ENCODE measurements at regions not wholly inside any gene's neighbourhood (a gene's known extent, or its start where the extent isn't known, plus 50 kb on each side); places are given as distances from the start of the nearest gene placed in this dataset.

GRCh38 chr7:67608806-67609205 is 612.2 kb downstream of the TYW1 start:
- no peaks in the 10 kb centered on the region for H3K4me1 ChIP-seq (replicated peaks in 1 of 4; ENCODE audit: control insufficient read depth in 3 of 4, insufficient read depth in 4 of 4, low read length in 3 of 4)
- no peak overlapping the region for H2BK5ac ChIP-seq (ENCODE audit: low read depth, low read length)
- DNase-seq (ENCODE audit: low read depth in 1 of 2, low spot score in 2 of 2) (no peak), FAIRE-seq (no peak)
- no peak overlapping the region for H3K4ac ChIP-seq (replicated peaks; ENCODE audit: insufficient read length, low read depth, low read length)
- H3K27ac ChIP-seq (ENCODE audit: low read depth, low read length) = no peak overlapping the region
- no peak overlapping the region for H2BK20ac ChIP-seq (ENCODE audit: low read length)
- H3K27me3 ChIP-seq (replicated peaks in 1 of 4; ENCODE audit: control insufficient read depth in 3 of 4, extremely low read depth in 1 of 4, insufficient read depth in 3 of 4, low read length in 3 of 4) = no peaks in the 10 kb centered on the region; a peak in 1 of 7 replicates
- no peak overlapping the region for H2AFZ ChIP-seq (ENCODE audit: low read length)
- no peak overlapping the region for H2BK120ac ChIP-seq (replicated peaks; ENCODE audit: low read depth, low read length)
- H3K9me3 ChIP-seq (ENCODE audit: insufficient read depth in 2 of 2, low read depth in 1 of 2, low read length in 1 of 2) = peaks cover 0 to 10% of the 10 kb centered on the region in 2 experiments; a peak in 1 of 4 replicates
- 83% methylated on average over 3 of the region's 3 CpGs; no CpG with 5 or more reads in 1 of the 2 experiments for WGBS, 2 experiments (ENCODE audit: extremely low coverage in 1 of 2, insufficient coverage in 1 of 2, insufficient read length in 1 of 2, insufficient replicate concordance in 2 of 2, low coverage in 1 of 2, low lambda C conversion rate in 2 of 2, missing lambda C conversion rate in 1 of 2)
- POLR2A ChIA-PET (ENCODE audit: partially characterized antibody) = no interaction called here
- no peak overlapping the region for H2BK15ac ChIP-seq (ENCODE audit: low read length)
- CTCF ChIA-PET (ENCODE audit: partially characterized antibody) = interaction anchor here (0.6 to 2.3 kb wide), 4 partner anchors 12 to 1325 kb away, joined by 3 to 9 read pairs (median 4); no protein-coding TSS in a partner anchor
- no peaks in the 10 kb centered on the region for H3K79me1 ChIP-seq (ENCODE audit: low read depth, low read length)
- no peak overlapping the region for H3K18ac ChIP-seq (ENCODE audit: extremely low read depth, low read length)
- H3K14ac ChIP-seq (ENCODE audit: insufficient read length) = no peak overlapping the region
- no peak overlapping the region for H3K56ac ChIP-seq (replicated peaks; ENCODE audit: insufficient read length, low read depth, low read length)
- H4K8ac ChIP-seq (ENCODE audit: extremely low read depth, insufficient read depth, low read length) = no peak overlapping the region
- H4K5ac ChIP-seq (ENCODE audit: insufficient read length, low read depth, low read length) = no peak overlapping the region
- no peak overlapping the region for H2AK5ac ChIP-seq (ENCODE audit: low read depth, low read length)
- H3K36me3 ChIP-seq (ENCODE audit: control insufficient read depth in 2 of 4, insufficient read depth in 4 of 4, low read length in 3 of 4) = no peaks in the 10 kb centered on the region
- no peak overlapping the region for H3K4me2 ChIP-seq (ENCODE audit: insufficient read depth in 1 of 2, low read depth in 2 of 2, low read length in 2 of 2)
- TF ChIP-seq E2F6 (IDR thresholded peaks at IDR 0.05) (no peak), CTCF (IDR thresholded peaks at IDR 0.05; ENCODE audit: control extremely low read depth in 1 of 3, insufficient read depth in 1 of 3, low read depth in 1 of 3, low read length in 3 of 3) (peak in 1 of 3 experiments; percentile 39; a peak in 1 of 4 replicates)
- no peak overlapping the region for H4K91ac ChIP-seq (replicated peaks; ENCODE audit: insufficient read length, low read length)
- H3K23ac ChIP-seq (ENCODE audit: insufficient read length) = no peak overlapping the region
- H4K20me1 ChIP-seq (replicated peaks in 1 of 2; ENCODE audit: control insufficient read depth in 1 of 2, insufficient read depth in 2 of 2, low read length in 2 of 2) = no peaks in the 10 kb centered on the region
- H3K23me2 ChIP-seq (ENCODE audit: low read depth, low read length) = no peaks in the 10 kb centered on the region
- H2BK12ac ChIP-seq (ENCODE audit: low read depth, low read length) = no peak overlapping the region
- no peaks in the 10 kb centered on the region for H3K79me2 ChIP-seq (ENCODE audit: control insufficient read depth in 1 of 2, insufficient read depth in 2 of 2, low read length in 2 of 2)
- no peak overlapping the region for H3K9ac ChIP-seq (replicated peaks in 1 of 4; ENCODE audit: extremely low read depth in 1 of 4, low read depth in 3 of 4, low read length in 3 of 4)
- H3K4me3 ChIP-seq (ENCODE audit: extremely low read depth in 1 of 4, insufficient read depth in 2 of 4, low read depth in 3 of 4, low read length in 4 of 4) = no peak overlapping the region

Measured in H1 (cell line).